ENCODE measurements at regions not wholly inside any gene's neighbourhood (a gene's known extent, or its start where the extent isn't known, plus 50 kb on each side); places are given as distances from the start of the nearest gene placed in this dataset.
"Not testable (repeated sequence)": the region's sequence is repeated elsewhere in the genome, so short reads cannot be mapped to it uniquely, and the experiment has no call there.

- H3K27ac Mint-ChIP-seq = no peak overlapping the region
- H3K9me3 Mint-ChIP-seq = peaks cover 58% of the 10 kb centered on the region
- H3K36me3 Mint-ChIP-seq (ENCODE audit: low read depth) = no peaks in the 10 kb centered on the region
- no peaks in the 10 kb centered on the region for H3K27me3 Mint-ChIP-seq (ENCODE audit: low read depth)
- no peaks in the 10 kb centered on the region for H3K4me1 Mint-ChIP-seq (ENCODE audit: low read depth)
- no peak for DNase-seq (ENCODE audit: low spot score)
- H3K4me3 Mint-ChIP-seq = no peak overlapping the region
Observed at GRCh38 chr3:166425021-166425420, 587.8 kb upstream of the BCHE start.

- not testable (repeated sequence) for H3K27me3 Mint-ChIP-seq (ENCODE audit: low read depth); H3K27ac Mint-ChIP-seq; H3K36me3 Mint-ChIP-seq (ENCODE audit: low read depth); H3K4me1 Mint-ChIP-seq (ENCODE audit: low read depth); DNase-seq (ENCODE audit: low spot score); H3K4me3 Mint-ChIP-seq
- peaks cover 52% of the 10 kb centered on the region for H3K9me3 Mint-ChIP-seq
Observed at GRCh38 chr3:166423824-166424513, 586.7 kb upstream of the BCHE start.

GRCh38 chr3:166422556-166422955 lies 585.3 kb upstream of the BCHE start:
- Mint-ChIP-seq H3K27me3 (ENCODE audit: low read depth) (no peaks in the 10 kb centered on the region), H3K9me3 (peaks cover 47% of the 10 kb centered on the region), H3K4me1 (ENCODE audit: low read depth) (no peaks in the 10 kb centered on the region), H3K36me3 (ENCODE audit: low read depth) (no peaks in the 10 kb centered on the region), H3K27ac (no peak overlapping the region), H3K4me3 (no peak overlapping the region)
- no peak for DNase-seq (ENCODE audit: low spot score)

- Mint-ChIP-seq H3K36me3 (ENCODE audit: low read depth) (no peaks in the 10 kb centered on the region), H3K9me3 (peaks cover 40% of the 10 kb centered on the region), H3K4me3 (no peak overlapping the region), H3K27me3 (ENCODE audit: low read depth) (no peaks in the 10 kb centered on the region), H3K27ac (no peak overlapping the region), H3K4me1 (ENCODE audit: low read depth) (no peaks in the 10 kb centered on the region)
- no peak for DNase-seq (ENCODE audit: low spot score)
Observed at GRCh38 chr3:166420071-166420470, 582.8 kb upstream of the BCHE start.

- Mint-ChIP-seq H3K4me1 (ENCODE audit: low read depth) (no peaks in the 10 kb centered on the region), H3K27me3 (ENCODE audit: low read depth) (no peaks in the 10 kb centered on the region), H3K27ac (no peak overlapping the region), H3K4me3 (no peak overlapping the region), H3K9me3 (peaks cover 4% of the 10 kb centered on the region), H3K36me3 (ENCODE audit: low read depth) (no peaks in the 10 kb centered on the region)
- DNase-seq (ENCODE audit: low spot score) = no peak
Observed at GRCh38 chr3:166405896-166406295, 568.7 kb upstream of the BCHE start.

GRCh38 chr3:166405465-166405864 lies 568.2 kb upstream of the BCHE start:
- H3K27ac Mint-ChIP-seq = no peak overlapping the region
- peaks cover 4% of the 10 kb centered on the region for H3K9me3 Mint-ChIP-seq
- H3K27me3 Mint-ChIP-seq (ENCODE audit: low read depth) = no peaks in the 10 kb centered on the region
- DNase-seq (ENCODE audit: low spot score) = no peak
- H3K4me3 Mint-ChIP-seq = no peak overlapping the region
- no peaks in the 10 kb centered on the region for H3K4me1 Mint-ChIP-seq (ENCODE audit: low read depth)
- no peaks in the 10 kb centered on the region for H3K36me3 Mint-ChIP-seq (ENCODE audit: low read depth)

- Mint-ChIP-seq H3K36me3 (ENCODE audit: low read depth) (no peaks in the 10 kb centered on the region), H3K27ac (no peak overlapping the region), H3K4me3 (no peak overlapping the region), H3K27me3 (ENCODE audit: low read depth) (no peaks in the 10 kb centered on the region), H3K4me1 (ENCODE audit: low read depth) (no peaks in the 10 kb centered on the region), H3K9me3 (peaks cover 41% of the 10 kb centered on the region)
- no peak for DNase-seq (ENCODE audit: low spot score)
Observed at GRCh38 chr3:166390303-166390702, 553.1 kb upstream of the BCHE start.

GRCh38 chr3:166388321-166388720 lies 551.1 kb upstream of the BCHE start:
- H3K27me3 Mint-ChIP-seq (ENCODE audit: low read depth) = no peaks in the 10 kb centered on the region
- no peak overlapping the region for H3K27ac Mint-ChIP-seq
- H3K4me3 Mint-ChIP-seq = no peak overlapping the region
- H3K9me3 Mint-ChIP-seq = peaks cover 25% of the 10 kb centered on the region
- DNase-seq (ENCODE audit: low spot score) = no peak
- H3K36me3 Mint-ChIP-seq (ENCODE audit: low read depth) = no peaks in the 10 kb centered on the region
- H3K4me1 Mint-ChIP-seq (ENCODE audit: low read depth) = no peaks in the 10 kb centered on the region

GRCh38 chr3:166372571-166373106 lies 535.4 kb upstream of the BCHE start:
- no peaks in the 10 kb centered on the region for H3K36me3 Mint-ChIP-seq (ENCODE audit: low read depth)
- H3K9me3 Mint-ChIP-seq = peaks cover 29% of the 10 kb centered on the region
- no peak for DNase-seq (ENCODE audit: low spot score)
- no peak overlapping the region for H3K4me3 Mint-ChIP-seq
- H3K4me1 Mint-ChIP-seq (ENCODE audit: low read depth) = no peaks in the 10 kb centered on the region
- no peaks in the 10 kb centered on the region for H3K27me3 Mint-ChIP-seq (ENCODE audit: low read depth)
- H3K27ac Mint-ChIP-seq = no peak overlapping the region

GRCh38 chr3:166367947-166368533 lies 530.8 kb upstream of the BCHE start:
- DNase-seq (ENCODE audit: low spot score) = no peak
- H3K27ac Mint-ChIP-seq = no peak overlapping the region
- H3K27me3 Mint-ChIP-seq (ENCODE audit: low read depth) = no peaks in the 10 kb centered on the region
- H3K36me3 Mint-ChIP-seq (ENCODE audit: low read depth) = no peaks in the 10 kb centered on the region
- no peak overlapping the region for H3K4me3 Mint-ChIP-seq
- H3K9me3 Mint-ChIP-seq = peaks cover 21% of the 10 kb centered on the region
- no peaks in the 10 kb centered on the region for H3K4me1 Mint-ChIP-seq (ENCODE audit: low read depth)

GRCh38 chr3:166362698-166363097 lies 525.5 kb upstream of the BCHE start:
- Mint-ChIP-seq H3K9me3 (peaks cover 16% of the 10 kb centered on the region), H3K27me3 (ENCODE audit: low read depth) (no peaks in the 10 kb centered on the region), H3K27ac (no peak overlapping the region), H3K36me3 (ENCODE audit: low read depth) (no peaks in the 10 kb centered on the region), H3K4me3 (no peak overlapping the region), H3K4me1 (ENCODE audit: low read depth) (no peaks in the 10 kb centered on the region)
- no peak for DNase-seq (ENCODE audit: low spot score)

- no peak overlapping the region for H3K27ac Mint-ChIP-seq
- no peak overlapping the region for H3K4me3 Mint-ChIP-seq
- H3K4me1 Mint-ChIP-seq (ENCODE audit: low read depth) = no peaks in the 10 kb centered on the region
- no peak for DNase-seq (ENCODE audit: low spot score)
- H3K36me3 Mint-ChIP-seq (ENCODE audit: low read depth) = no peaks in the 10 kb centered on the region
- no peaks in the 10 kb centered on the region for H3K27me3 Mint-ChIP-seq (ENCODE audit: low read depth)
- peaks cover 13% of the 10 kb centered on the region for H3K9me3 Mint-ChIP-seq
Observed at GRCh38 chr3:166360720-166361119, 523.5 kb upstream of the BCHE start.

GRCh38 chr3:166351461-166351860 lies 514.2 kb upstream of the BCHE start:
- Mint-ChIP-seq H3K36me3 (ENCODE audit: low read depth) (no peaks in the 10 kb centered on the region), H3K4me1 (ENCODE audit: low read depth) (no peaks in the 10 kb centered on the region), H3K9me3 (peaks cover 51% of the 10 kb centered on the region), H3K27me3 (ENCODE audit: low read depth) (no peaks in the 10 kb centered on the region), H3K27ac (no peak overlapping the region), H3K4me3 (no peak overlapping the region)
- no peak for DNase-seq (ENCODE audit: low spot score)

GRCh38 chr3:166340604-166341266 lies 503.5 kb upstream of the BCHE start:
- Mint-ChIP-seq H3K9me3 (peaks cover 22% of the 10 kb centered on the region), H3K4me3 (no peak overlapping the region), H3K27ac (no peak overlapping the region), H3K36me3 (ENCODE audit: low read depth) (no peaks in the 10 kb centered on the region), H3K27me3 (ENCODE audit: low read depth) (no peaks in the 10 kb centered on the region), H3K4me1 (ENCODE audit: low read depth) (no peaks in the 10 kb centered on the region)
- no peak for DNase-seq (ENCODE audit: low spot score)

Measured in T-helper 2 cell treated with Interferon-gamma antibody and Interleukin-4, amounts not matched to agents 5 μg/mL and 100 μg/mL, for 36 hours (primary cell).